ENCODE measurements at regions not wholly inside any gene's neighbourhood (a gene's known extent, or its start where the extent isn't known, plus 50 kb on each side); places are given as distances from the start of the nearest gene placed in this dataset.

- DNase-seq, result no peak
Measured at GRCh38 chr11:119903389-119903788, 174.4 kb upstream of the NECTIN1 start.

DNA sequence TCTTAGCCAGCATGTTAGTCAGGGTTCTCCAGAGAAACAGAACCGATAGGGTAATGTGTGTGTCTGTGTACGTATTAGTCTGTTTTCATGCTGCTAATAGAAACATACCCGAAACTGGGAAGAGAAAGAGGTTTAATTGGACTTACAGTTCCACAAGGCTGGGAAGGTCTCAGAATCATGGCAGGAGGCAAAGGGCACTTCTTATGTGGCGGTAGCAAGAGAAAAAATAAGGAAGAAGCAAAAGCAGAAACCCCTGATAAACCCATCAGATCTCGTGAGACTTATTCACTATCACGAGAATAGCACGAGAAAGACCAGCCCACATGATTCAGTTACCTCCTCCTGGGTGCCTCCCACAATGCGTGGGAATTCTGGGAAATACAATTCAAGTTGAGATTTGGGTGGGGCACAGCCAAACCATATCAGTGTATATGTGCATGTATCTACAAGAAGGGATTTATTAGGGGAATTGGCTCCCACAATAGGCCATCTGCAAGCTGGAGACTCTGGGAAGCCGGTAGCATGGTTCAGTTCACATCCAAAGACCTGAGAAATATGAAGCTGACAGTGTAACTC is 173.7 kb upstream of the NECTIN1 start:
- no peak for DNase-seq

GRCh38 chr11:119901657-119902577 is 172.9 kb upstream of the NECTIN1 start:
- no peak for DNase-seq

- no peak for DNase-seq
Measured at GRCh38 chr11:119899997-119900396, 171.0 kb upstream of the NECTIN1 start.

DNA sequence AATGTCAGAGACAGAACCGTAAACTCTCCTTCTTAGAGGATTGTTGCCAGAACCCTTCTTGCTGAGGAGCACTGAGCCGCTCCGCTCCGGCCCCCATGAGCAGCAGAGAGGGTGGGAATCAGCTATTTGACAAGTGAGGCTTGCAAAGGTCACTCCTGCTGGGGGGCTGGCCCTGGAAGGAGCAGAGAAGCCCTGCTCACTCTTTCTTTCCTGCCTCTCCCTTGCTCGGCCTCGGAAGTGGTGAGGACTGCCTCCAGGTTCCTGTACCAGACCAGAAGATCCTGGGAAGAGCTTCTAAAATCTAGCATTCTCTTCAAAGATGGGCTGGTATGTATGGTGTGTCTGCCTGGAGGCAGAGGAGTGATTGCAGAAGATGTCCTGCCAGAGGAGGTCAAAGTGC is 168.6 kb upstream of the NECTIN1 start:
- DNase-seq, result no peak

DNA sequence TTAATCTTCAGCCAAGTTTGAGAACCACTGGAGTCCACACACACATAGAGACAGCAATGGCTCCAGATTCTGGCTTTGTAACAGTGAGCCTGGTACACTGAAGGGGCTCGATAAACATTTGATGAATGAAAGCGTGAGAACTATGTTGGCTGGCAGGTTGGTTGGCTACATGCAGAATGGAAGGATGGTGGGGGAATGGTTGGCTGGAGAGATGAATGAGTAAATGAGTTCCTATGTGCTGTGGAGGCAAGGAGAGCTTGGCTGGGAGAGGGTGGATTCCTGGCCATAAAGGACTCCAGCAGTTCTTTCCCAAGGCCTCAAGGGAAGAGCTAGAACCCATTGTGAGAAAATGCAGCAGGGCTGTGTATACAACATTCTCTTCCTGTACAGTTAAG is 168.0 kb upstream of the NECTIN1 start:
- DNase-seq, result no peak

- no peak for DNase-seq
Measured at GRCh38 chr11:119896387-119897045, 167.5 kb upstream of the NECTIN1 start.

DNA sequence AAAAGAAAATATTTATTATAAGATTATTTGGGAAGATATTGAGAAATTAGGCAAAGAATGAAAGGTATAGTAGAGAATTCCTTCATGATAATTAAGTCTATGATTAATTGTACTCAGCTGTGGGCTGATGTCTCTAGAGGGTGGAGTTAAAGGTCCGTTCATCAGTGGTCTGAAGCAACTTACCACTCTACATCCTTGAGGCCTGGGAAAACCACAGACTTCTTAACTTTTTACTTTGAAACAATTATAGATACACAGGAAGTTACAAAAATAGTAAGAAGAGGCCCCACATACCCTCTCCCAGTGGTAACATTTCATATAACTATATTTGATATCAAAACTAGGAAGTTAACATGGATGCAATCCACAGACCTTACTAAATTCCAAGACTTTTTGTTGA is 167.0 kb upstream of the NECTIN1 start:
- DNase-seq, result no peak

DNA sequence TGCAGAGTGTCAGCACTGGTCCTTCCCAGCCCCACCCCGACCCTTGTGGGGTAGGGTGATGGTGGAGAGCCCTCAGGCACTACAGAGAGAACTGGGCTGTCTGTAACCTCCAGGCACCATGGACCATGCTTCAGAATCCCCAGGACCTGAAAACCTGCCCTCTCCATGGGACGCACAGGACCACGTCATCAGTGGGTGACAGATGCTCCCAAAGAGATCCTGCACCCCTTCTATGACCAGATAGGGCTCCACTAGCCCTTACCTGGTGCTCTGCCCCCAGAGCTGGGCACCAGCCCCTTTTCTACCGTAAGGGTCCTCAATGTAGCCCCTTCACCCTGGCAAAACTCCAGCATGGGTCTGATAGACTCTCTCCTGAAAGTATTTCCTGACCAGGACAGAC is 165.9 kb upstream of the NECTIN1 start:
- no peak for DNase-seq

GRCh38 chr11:119892311-119892808 is 163.4 kb upstream of the NECTIN1 start:
- no peak for DNase-seq

DNA sequence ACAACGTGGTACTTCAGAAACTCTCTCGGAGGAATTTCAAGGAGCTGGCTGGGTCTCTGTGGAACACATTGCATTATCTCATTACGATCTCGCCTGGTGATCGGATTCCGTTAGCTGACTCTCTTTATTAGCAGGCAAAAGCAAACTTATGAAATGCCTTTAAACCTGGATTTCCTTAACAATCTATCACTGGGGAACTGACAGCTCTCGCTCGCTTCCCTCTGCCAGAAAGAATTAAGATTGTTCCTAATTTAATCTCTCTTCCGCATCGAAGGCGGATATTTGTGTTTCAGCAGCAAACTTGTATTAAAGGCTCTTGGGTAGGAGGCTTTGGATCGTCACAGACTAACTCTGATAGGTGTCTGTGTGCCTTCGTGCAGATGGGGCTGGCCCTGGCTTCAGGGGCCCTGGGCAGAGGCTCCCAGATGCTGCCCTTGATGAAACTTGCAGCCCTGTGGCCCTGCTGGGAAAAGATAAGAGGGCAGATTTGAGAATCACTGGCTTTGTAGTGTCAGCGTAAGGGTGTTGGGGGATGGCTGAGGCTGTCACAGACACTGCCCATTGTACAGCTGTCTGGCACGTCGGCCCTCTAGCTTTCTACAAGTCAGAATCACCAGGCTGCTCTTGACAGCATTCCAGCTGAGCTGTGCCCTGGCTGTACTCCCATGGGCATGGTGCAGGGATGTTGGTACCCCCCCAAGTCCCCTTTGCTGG is 162.2 kb upstream of the NECTIN1 start:
- no peak for DNase-seq

DNA sequence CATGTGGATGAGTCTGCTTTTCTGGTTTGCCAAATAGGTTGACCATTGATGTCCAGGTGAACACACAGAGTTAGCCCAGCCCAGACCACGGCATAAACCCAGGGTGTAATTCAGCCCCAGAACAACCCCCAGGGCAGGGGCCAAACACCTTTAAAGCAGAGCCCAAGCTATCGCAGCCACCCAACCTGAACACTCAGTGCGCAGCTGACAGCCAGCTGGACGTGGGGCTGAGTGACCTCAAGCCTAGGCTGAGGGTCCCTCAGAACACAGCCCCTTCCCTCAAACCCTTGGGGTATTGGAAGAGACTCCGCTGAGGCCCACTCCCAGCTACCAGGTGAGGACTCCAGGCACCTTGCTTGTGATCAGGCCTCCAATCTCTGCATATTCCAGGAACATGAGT is 161.5 kb upstream of the NECTIN1 start:
- DNase-seq, result no peak

DNA sequence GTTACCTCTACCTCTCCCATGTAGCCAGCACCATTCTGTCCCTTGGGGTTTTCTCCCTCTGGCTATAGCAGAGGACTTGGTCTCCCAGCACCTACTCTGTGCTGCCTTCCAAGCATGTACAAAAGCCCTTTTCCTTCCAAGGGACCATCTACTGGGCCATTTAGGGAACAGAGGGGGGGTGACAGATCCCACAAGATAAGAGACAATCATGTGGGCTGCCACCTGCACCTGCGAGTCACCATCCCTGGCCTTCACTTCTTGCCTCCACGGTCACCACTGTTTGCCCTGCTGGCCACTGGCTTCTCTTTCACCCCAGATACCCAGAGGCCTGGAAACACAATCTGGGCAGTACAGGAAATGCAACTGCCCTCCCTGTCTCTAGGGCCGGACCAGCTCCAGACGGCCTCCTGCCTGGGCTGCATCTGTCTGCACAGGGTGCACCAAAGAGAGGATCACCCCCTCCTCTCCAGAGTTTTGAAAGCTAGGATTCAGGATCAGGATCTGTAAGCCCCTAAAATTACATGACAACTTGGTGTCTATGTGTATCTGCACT is 160.8 kb upstream of the NECTIN1 start:
- DNase-seq, result no peak

DNA sequence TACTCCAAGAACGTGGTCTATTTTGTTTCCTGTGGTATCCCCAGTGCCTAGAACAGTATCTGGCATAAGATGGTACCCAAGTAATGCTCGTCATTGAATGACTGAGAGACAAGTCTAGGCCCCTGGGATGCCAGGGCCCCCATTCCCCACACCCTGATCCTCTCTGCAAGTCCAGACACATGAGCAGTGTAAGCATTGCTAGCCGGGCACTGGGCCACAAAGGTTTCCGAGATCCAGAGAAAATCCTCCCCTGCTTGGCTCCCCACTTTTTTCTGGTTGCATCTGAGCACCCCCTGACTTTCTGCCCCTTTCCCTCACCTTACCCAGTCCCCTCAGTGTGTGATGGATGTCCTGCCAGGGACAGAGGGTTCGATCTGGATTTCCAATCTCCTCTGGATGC is 160.1 kb upstream of the NECTIN1 start:
- DNase-seq, result no peak

GRCh38 chr11:119888119-119888518 is 159.1 kb upstream of the NECTIN1 start:
- no peak for DNase-seq

GRCh38 chr11:119886667-119887230 is 157.7 kb upstream of the NECTIN1 start:
- no peak for DNase-seq

DNA sequence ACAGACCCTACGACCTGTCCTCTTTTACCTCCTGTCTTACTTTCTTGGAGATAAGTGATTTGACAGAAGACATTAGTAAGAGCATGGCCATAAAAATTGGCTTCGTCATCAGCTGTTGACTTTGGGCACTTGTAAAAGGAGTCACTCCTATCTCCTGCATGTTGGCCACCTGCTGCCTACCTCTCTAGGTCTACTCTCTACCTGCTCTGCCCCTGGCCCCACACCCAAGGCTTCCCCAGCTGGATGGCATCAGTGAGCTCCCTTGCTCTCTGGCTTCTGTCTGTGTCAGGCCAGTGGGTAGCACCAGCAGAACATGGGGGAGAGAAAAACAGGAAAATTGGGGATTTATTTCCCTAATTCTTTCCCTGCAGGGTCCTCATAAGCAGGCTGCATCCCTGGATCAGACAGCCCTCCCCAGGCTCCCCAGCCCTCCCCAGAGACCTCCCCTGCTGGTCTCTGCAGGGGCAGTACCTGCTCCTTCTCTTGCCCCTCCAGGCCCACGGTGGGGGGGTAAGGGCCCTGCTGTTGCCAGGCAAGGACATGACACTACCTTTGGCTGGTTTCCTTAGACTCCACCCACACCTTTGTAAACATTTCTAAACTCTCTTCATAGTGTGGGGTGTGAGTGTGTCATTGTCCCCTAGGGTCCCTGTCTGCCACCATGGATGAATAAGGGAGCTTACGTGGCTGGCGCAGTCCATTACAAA is 157.0 kb upstream of the NECTIN1 start:
- DNase-seq, result no peak

DNA sequence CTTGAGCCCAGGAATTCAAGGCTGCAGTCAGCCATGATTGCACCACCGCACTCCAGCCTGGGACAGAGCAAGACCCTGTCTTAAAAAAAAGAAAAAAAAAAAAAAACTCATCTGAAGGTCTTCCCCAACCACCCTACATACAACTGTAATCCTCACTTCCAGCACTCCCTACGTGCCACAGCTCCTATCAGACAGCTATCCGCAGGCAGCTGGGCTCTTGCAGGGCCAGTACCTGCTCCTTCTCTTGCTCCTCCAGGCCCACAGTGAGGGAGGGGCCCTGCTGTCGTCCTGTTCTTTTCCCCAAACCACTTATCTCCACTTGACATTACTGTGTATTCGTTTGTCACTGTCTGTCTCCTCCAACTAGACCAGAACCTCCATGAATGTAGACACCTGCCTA is 156.1 kb upstream of the NECTIN1 start:
- no peak for DNase-seq

DNA sequence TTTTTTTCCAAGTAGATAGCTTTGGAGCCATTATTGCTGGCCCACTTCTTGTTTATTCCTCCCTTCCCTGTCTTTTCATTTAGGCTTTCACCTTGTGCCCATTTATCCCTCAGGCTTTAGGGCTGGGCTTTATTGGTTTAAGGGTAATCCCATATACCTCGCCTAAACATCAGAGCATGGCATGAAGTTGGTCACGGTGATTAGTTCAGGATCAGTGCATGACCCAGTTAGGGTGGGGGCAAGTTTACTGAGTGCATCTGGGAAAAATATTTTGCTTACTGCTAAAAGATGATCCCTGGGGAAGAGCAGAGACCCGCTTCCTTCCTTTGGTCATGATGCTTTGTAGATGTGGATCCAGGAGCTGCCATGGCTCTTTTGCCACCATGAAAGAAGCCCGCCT is 153.3 kb upstream of the NECTIN1 start:
- DNase-seq, result no peak

DNA sequence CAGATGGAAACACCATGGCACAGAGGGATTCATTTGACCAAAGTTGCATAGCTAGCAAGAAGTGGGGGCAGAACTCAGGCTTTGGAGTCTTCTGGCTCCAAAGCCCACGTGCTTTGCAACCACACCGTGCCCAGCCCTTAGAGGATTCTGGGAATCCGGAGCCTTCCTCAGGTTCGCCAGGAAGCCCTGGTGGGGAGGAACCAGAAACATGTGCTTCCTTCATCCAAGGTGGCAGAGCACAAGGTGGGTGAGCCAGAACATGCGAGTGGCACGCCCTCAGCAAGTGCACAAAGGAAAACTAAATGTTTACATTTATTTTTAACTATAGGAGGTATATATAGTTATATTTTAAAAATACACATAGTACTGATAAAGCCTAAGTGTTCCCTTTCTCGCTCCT is 151.9 kb upstream of the NECTIN1 start:
- no peak for DNase-seq

DNA sequence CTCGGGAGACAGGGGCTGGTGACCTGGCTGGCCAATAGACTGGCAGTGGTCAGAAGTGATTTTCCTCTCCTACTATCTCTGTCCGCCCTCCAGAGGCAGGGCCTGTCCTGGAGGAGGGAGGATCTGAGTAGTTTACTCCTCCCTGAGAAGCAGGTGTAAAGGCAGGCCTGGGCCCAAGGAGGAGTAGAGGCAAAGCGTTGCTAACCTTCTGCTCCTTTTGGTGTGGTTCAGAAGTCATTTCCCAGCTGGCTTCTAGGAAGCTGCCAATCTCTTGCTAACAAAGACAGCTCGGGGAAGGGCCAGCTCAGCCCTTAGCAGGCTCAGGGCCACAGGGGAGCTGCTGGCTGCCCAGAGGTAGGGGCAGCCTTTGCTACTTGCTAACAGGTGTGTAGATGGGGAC is 151.1 kb upstream of the NECTIN1 start:
- DNase-seq, result no peak

DNA sequence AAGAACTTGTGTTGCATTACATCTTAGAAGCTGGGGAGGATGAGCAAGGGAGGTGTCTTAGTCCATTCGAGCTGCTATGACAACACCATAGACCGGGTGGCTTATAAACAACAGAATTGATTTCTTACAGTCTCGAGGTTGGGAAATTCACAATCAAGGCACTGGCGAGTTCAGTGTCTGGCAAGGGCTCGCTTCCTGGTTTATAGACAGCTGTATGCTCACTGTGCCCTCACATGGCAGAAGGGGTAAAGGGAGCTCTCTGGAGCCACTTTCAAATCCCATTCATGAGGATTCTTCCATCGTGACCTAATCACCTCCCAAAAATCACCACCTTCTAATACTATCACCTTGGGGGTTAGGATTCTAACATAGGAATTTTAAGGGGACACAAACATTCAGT is 150.0 kb upstream of the NECTIN1 start:
- DNase-seq, result no peak
